GM18498 (cell line): ENCODE measurements at regions not wholly inside any gene's neighbourhood (a gene's known extent, or its start where the extent isn't known, plus 50 kb on each side); places are given as distances from the start of the nearest gene placed in this dataset.
"Not testable (repeated sequence)": the region's sequence is repeated elsewhere in the genome, so short reads cannot be mapped to it uniquely, and the experiment has no call there.

Experiments used
- ATAC-seq: cut with Tn5 transposase; IDR thresholded peaks from one replicate; pipeline ENCODE4 v1.9.1; 2021; ENCODE audit warnings: mild to moderate bottlenecking, moderate library complexity; ENCODE audit not compliant: unreplicated experiment

DNA sequence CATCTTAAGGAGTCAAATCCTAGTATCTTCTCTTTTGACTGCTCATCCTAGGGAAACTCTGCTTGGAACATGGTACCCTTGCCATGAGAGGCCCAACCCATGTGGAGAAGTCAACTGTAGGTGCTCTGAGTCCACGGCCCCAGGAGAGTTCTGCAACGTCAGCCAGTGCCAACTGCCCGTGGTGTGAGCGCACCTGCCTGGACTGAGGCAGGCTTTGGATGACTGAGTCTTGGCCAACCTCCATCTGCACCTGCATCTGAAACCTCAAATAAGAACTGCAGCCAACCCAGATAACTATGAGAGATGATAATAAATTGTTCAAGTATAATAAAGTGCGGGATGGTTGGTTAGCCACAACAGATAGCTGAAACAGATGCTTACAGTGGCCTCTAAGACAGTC, 772.0 kb downstream of the TRIML1 start:
- no peak for ATAC-seq

DNA sequence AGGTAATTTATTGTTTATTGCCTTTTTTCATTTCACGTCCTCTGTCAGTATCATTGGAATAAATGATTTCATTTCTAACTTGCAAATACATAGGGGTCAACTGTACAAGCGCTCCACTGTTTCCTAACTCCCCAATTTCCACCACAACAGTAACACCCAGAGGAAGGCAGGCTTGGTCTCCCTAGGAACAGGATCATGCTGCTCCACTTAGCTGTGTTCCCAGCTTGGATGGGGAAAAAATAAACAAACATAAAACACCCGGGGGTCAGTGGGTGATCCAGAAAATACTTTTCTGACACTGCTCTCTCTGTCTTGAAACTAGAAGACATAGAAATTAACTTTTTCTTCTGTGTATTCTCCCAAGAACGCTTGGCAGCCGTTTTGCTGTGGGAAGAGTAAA, 772.5 kb downstream of the TRIML1 start:
- no peak for ATAC-seq

DNA sequence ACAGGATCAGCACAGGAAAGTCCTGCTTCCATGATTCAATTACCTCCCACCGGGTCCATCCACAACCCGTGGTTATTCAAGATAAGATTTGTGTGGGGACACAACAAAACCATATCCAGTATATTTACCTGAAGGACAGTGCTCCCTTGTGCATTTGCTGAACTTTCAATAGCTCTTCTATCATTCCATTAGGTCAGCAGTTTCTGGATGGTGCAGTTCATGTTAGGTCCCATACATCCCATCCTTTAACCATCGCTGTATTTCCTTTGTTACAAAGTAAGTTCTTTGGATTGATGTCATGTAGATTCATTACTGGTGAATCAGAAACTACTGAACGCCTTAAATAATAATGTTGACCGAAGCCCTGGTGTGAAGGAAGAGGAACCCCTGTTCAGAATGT, 775.9 kb downstream of the TRIML1 start:
- no peak for ATAC-seq

DNA sequence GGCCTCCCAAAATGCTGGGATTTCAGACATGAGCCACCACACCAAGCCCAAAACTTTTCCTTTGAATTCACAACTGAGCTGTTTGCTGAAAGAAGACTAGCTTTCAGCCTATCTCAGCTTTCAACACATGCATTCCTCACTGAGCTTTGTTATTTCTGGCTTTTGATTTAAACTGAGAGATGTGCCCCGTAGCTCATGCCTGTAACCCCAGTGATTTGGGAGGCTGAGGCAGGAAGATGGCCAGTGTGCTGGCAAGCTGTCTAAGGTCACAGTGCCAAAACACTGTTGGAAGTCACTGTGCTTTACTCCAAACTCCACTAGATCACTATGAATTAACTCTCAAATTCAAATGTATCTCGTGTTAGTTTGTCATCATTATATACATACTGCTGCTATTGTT, 779.5 kb downstream of the TRIML1 start:
- ATAC-seq: no peak

DNA sequence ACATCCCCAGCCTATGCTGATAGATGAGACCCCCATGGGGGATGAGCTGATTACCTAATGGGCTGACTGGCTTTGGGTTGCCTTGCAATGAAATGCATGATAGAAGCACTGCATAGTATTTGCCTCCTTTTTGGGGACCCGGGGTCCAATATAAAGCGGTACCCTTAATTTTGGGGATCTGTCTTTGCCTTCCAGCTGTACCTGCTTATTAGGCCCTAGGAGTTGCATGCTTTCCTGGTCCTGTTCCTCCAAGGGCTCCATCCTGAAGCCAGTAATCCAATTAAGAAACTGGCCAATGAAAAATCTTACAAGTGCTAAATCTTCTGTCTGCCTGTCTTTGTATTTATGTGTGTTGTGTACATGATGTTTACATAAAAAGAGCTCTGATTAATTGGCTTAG, 791.6 kb downstream of the TRIML1 start:
- no peak for ATAC-seq

DNA sequence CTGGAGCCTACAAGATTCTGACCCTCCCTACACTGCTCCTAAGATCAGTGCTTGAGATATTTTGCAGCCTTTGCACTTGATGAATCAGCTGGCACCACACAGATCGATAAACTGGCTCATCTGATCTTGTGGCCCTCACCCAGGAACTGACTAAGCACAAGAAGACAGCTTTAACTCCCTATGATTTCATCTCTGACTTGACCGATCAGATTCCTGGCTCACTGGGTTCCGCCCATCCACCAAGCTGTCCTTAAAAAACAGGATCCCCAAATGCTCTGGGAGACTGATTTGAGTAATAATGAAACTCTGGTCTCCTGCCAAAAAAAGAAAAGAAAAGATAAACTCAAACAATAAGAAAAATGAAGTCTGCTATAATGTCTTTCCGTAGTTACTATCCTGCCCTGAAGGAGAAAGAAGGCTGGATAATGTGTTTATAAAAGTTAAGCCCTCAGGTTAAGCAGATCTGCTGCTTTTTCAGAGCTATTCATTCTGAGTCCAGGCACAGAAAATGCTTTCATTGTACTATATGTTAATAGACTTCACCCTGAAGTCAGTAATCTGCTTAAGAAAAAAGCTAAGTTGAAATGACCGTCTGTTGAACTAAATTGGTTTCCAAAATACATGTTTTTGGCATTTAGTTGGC, 795.2 kb downstream of the TRIML1 start:
- ATAC-seq: no peak

DNA sequence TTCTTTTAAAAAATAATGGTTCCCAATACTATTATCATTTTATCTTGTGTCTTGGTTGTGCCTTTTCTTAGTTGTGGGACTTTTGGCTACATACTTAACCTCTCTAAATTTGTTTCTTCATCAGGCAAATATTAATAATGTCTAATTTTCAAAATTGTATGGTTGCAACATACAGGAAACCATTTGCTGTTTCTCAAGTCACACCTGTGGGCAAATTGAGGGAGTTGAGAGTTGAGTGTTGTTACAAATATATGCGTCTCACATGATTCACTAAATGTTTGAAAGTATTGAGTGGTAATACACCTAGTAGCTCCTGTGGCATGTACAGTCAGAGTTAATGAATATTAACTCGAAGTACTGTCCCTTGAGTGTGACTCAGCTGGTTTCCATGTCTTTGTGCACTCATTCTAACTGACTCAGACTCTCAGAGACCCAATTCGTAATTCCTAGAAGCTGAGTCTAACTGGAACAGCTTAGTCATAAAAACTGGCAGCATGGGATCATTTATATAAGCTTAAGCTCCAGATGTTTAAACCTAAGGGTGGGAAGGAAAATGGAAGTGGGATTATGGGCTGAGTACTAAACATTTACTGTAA, 802.4 kb downstream of the TRIML1 start:
- ATAC-seq: no peak

DNA sequence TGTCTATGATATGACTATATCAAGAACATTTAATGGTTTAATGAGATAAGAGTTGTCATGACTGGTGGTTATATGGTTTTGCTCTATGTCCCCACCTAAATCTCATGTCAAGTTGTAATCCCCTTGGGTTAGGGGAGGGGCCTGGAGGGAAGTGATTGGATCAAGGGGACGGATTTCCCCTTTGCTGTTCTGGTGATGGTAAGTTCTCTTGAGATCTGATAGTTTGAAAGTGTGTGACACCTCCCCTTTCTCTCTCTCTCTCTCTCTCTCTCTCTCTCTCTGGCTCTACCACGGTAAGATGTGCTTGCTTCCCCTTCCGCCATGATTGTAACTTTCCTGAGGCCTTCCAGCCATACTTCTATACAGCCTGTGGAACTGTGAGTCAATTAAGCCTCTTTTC, 803.4 kb downstream of the TRIML1 start:
- no peak for ATAC-seq

DNA sequence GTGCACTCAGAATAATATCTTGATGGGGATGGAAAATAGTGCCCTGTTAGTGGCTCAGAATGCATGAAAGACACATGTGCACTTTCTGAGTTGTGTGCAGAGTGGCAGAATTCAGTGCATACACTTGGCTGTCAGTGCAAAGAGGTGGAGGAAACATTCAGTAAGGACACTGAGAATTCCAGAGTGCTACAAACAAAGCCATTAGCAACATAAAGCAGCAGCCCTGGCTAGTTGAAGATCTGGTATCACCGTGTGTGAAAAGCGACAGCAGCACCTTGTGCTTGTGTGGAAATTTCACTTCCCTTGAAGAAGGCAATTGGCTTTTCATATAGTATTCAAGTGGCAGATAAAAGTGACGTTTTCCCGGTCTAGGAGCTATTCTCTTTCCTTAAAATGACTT, 810.4 kb downstream of the TRIML1 start:
- ATAC-seq: no peak

DNA sequence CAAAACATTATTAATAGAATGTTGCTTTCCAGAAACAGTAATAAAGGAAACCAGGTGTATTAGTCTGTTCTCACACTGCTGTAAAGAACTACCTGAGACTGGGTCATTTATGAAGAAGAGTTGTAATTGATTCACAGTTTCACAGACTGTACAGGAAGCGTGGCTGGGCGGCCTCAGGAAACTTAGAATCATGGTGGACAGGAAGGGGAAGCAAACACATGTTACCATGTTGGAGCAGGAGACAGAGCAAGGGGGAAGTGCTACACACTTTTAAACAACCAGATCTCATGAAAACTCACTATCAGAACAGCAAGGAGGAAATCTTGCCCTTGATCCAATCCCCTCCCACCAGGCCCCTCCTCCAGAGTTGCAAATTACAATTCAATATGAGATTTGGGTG, 815.8 kb downstream of the TRIML1 start:
- ATAC-seq: no peak

DNA sequence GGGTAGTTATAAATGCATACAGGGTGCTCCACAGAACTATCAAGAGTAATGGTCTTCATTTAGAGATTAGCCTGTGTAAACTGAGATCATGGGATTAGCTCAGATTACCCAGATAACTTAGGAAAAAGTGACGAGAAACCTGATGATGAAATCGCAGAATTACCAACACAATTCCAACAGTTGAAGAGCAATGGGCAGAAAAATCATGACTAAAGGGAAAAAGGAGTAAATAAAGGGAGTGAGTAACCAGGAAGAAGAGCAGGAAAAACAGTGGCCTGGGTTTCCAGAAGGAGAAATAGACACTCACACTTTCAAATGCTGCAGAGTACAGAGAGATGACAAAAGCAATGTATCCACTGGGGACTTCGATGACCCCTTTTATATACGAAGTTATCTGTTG, 817.3 kb downstream of the TRIML1 start:
- no peak for ATAC-seq

DNA sequence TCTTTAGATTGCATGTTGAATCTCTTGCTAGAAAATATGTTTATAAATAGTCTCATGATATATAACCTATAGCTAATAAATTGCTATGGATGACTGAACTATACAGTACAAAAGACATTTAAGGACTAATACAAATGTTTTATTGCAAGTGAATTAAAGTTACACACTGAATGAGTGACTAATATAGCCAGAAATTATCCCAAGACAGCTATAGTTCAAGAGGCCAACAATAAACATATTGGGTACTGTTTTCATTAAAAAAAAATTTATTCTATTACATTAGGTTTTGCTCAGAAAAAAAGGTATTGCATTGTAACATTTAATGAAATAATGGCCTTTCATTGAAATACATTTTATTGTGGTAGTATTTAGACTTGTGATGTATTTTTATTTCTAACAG, 819.1 kb downstream of the TRIML1 start:
- no peak for ATAC-seq

DNA sequence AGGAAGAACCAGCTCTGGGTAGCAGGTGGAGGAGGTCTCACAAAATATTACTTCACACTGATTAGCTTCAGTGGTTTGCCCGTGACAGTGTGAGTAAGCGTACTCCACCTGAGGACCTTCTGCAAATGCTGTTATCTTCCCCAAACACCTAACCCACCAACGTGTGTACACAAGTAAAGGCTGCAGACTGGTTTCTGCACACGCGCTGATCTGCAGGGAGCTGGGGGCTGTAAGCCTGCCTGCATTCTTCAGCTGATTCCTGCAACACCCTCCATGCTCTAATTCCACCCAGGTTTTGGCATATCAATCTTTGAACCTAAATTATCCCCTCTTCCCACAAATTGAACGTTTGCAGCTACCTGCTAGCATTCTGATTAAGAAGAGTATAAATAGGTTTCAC, 820.2 kb downstream of the TRIML1 start:
- ATAC-seq: no peak

DNA sequence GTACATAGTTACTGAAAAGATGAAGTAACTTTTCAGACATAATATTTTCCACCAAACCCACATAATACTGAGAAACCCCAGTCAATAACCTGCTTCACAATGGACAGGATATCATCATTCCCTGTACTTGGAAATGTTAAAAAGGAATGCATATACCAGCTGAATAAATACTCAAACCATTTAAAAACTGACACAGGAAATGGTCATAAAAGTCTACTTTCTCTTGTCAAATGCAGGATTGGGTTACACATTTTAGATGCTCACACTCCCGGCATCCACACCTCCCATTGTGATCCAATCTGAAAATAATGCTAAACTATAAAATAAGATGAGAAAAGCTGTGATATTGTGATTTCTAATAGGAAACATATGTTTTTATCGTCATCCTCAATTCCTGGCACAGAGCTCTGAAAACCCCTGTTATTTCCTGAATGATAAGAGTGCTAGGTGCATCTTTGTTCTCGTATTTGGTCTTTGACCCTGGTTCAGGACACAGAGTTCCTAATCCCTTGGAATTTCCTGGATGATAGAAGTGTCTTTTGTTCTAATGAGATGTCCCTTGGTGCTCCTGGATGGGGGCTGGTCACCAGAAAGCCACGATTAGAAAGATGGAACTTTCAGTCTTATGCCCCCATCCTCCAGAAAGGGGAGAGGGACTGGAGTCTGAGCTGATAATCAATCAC, 821.3 kb downstream of the TRIML1 start:
- no peak for ATAC-seq

DNA sequence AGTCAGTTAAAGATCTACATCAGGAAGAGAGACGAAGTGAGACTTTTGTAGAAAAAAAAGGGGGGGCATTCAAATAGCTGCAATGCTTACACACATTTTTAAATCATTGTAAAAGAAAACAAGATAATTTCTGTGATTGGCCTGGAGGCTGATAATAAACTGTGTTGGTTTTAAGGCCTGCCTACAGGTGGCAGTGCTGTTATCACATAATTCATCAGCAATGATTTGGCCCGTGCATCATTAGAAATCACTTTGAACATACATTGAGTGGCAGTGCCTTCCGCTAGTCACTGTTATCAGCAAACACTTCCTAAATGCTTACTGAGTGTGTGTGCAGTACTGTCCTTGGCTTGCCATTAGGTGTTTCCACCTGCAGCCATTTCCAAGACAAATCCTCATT, 831.9 kb downstream of the TRIML1 start:
- ATAC-seq: no peak

DNA sequence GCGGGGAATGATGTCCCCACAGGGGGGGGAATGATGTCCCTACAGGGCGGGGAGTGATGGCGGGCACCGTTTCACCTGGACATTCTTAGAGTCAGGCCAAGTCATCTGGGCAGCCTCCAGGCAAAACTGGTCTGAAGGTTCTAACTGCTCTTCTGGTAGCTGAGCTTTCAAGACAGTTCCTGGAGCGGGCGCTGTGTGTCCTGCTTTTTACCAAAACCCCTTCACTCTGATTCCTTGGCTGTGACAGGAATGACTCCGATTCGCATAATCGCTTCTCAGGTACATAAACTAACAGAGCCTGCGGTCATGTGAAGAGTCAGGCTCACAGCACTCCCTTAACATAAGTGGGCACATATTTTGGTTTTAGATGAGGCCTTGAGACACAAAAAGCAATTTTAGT, 836.0 kb downstream of the TRIML1 start:
- ATAC-seq: no peak

DNA sequence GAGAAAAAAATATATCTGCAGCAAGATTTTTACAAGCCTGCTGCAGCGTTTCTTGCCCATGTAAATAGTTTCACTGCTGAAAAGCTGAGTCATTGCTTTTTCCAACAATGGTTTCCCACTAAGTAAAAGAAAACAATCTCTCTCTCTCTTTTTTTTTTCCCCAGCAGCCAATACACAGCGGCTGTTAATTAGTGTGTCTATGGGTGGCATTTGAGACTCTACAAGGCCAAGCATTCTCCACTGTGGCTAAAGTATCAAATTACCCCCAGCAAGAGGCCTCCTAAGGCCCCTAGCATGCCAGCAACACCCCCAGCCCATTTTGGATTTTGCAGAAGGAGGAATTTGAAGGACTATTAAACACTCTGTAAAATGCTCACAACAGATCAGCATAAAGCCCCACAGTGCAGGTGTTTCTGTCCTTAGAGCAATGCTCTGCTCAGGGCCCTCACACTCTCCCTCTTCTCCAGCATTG, 837.4 kb downstream of the TRIML1 start:
- ATAC-seq: no peak

DNA sequence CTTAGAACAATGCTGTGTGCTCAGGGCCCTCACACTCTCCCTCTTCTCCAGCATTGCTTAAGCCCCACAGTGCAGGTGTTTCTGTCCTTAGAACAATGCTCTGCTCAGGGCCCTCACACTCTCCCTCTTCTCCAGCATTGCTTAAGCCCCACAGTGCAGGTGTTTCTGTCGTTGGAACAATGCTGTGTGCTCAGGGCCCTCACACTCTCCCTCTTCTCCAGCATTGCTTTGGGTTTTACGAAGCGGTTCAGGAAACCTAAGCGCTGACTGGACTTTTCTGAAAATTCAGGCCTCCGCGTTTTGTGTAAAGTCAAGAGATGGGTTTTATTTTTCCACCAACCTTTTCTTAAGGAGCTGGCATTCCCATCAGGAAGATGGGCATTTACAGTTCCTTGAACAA, 838.0 kb downstream of the TRIML1 start:
- ATAC-seq: not testable (repeated sequence)

DNA sequence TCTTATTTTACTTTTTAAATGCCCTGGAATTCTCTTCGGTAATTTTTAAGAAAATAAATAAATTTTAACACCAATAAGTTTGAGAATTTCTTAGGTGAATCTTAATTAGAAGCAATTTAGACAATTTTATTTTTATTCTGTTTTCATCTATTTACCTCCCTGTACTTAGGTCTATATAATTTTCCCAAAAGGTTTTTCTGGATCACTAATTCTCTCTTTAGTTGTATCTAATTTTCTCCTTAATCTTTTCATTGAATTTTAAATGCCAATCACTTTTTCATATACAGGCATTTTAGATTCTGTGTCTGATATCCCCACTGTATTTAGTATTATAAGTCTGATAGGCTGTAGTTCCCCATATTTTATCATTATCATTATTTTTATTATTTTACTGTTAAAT, 845.3 kb downstream of the TRIML1 start:
- ATAC-seq: no peak

DNA sequence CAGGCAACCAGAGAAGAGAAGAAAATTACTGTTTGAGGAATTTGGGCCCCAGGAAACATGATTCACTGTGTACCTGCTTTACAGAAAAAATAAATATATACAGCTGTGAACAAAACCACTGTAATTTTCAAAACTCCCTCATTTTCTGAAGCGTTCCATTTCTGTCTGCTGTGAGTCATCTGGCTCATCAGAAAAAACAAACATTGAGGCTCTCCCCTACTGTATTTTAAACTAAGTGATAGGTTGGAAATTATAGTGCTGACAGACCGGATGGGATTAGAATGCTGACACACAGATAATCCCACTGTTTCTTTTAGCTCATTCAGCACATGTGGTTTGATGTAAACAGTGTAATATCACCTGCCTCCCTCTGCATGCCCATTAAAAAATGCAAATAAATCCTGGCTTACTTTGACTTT, 847.0 kb downstream of the TRIML1 start:
- no peak for ATAC-seq

DNA sequence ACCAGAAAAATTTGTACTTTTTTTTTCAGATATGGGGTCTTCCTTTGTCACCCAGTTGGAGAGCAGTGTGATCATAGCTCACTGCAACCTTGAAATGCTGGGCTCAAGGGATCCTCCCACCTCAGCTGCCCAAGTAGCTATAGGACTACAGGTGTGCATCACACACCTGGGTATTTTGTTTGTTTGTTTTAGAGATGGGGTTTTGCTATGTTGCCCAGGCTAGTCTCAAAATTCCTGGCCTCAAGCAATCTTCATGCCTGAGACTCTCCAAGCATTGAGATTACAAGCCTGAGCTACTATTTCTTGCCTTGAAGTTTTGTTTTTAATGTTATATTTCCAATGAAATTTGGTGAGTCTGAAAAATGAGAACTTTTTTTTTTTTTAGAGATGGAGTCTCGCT, 847.8 kb downstream of the TRIML1 start:
- ATAC-seq: no peak

DNA sequence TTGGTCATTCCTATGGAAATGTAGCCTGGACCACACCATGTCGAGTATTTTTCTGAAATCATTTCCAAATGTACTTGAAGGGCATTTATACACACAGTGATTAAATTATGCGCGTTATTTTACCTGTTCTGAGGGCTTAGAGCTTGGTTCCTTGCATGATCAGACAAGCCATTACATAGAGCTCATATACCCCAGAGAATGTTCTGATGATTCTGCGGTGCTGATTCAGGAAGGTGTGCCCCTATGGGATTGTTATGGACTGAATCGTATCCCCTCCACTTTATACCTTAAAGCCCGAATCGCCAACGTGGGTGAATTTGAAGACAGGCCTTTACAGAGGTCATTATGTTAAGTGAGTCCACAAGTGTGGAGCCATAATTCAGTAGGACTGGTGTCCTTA, 848.9 kb downstream of the TRIML1 start:
- no peak for ATAC-seq
